ENCODE measurements at regions not wholly inside any gene's neighbourhood (a gene's known extent, or its start where the extent isn't known, plus 50 kb on each side); places are given as distances from the start of the nearest gene placed in this dataset.

GRCh38 chr15:97718509-97718908 is 242.0 kb upstream of the ARRDC4 start:
- TF ChIP-seq, protein P1, sequence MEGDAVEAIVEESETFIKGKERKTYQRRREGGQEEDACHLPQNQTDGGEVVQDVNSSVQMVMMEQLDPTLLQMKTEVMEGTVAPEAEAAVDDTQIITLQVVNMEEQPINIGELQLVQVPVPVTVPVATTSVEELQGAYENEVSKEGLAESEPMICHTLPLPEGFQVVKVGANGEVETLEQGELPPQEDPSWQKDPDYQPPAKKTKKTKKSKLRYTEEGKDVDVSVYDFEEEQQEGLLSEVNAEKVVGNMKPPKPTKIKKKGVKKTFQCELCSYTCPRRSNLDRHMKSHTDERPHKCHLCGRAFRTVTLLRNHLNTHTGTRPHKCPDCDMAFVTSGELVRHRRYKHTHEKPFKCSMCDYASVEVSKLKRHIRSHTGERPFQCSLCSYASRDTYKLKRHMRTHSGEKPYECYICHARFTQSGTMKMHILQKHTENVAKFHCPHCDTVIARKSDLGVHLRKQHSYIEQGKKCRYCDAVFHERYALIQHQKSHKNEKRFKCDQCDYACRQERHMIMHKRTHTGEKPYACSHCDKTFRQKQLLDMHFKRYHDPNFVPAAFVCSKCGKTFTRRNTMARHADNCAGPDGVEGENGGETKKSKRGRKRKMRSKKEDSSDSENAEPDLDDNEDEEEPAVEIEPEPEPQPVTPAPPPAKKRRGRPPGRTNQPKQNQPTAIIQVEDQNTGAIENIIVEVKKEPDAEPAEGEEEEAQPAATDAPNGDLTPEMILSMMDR (conservative IDR thresholded peaks at IDR 0.05; ENCODE audit: low read depth, low read length): no peak
- TF ChIP-seq FOS (IDR thresholded peaks at IDR 0.05; ENCODE audit: low read depth, low read length) (no peak), CEBPB (IDR thresholded peaks at IDR 0.05; ENCODE audit: low read depth, low read length) (no peak), RCOR1 (IDR thresholded peaks at IDR 0.05; ENCODE audit: insufficient replicate concordance, low read length) (no peak), POLR2A (IDR thresholded peaks at IDR 0.05; ENCODE audit: low read depth, low read length) (no peak), RFX5 (IDR thresholded peaks at IDR 0.05; ENCODE audit: low read depth, low read length) (no peak), BHLHE40 (IDR thresholded peaks at IDR 0.05; ENCODE audit: low read depth, low read length) (no peak), MAZ (IDR thresholded peaks at IDR 0.05; ENCODE audit: borderline replicate concordance, low read depth, low read length) (no peak)

Measured in IMR-90 (cell line).